ENCODE measurements at regions not wholly inside any gene's neighbourhood (a gene's known extent, or its start where the extent isn't known, plus 50 kb on each side); places are given as distances from the start of the nearest gene placed in this dataset.
A peak's percentile ranks its signal among the peaks of the same experiment; 100 is the strongest.

GRCh38 chr12:102567031-102567985 is 86.9 kb upstream of the IGF1 start:
- peaks cover 12% of the 10 kb centered on the region for H3K4me1 Mint-ChIP-seq (ENCODE audit: unreplicated experiment)
- no peaks in the 10 kb centered on the region for H3K27me3 Mint-ChIP-seq (ENCODE audit: unreplicated experiment)
- TF ChIP-seq CTCF (IDR thresholded peaks at IDR 0.05; ENCODE audit: unreplicated experiment), result no peak
- H3K4me3 Mint-ChIP-seq (ENCODE audit: unreplicated experiment), result no peak overlapping the region
- H3K9me3 Mint-ChIP-seq (ENCODE audit: unreplicated experiment), result no peaks in the 10 kb centered on the region
- DNase-seq (ENCODE audit: low spot score), result no peak
- H3K27ac Mint-ChIP-seq (ENCODE audit: unreplicated experiment), result no peak overlapping the region
- H3K36me3 Mint-ChIP-seq (ENCODE audit: low read depth, unreplicated experiment), result no peaks in the 10 kb centered on the region

- Mint-ChIP-seq H3K27ac (ENCODE audit: unreplicated experiment) (no peak overlapping the region), H3K9me3 (ENCODE audit: unreplicated experiment) (no peaks in the 10 kb centered on the region), H3K4me1 (ENCODE audit: unreplicated experiment) (peaks cover 18% of the 10 kb centered on the region), H3K27me3 (ENCODE audit: unreplicated experiment) (no peaks in the 10 kb centered on the region), H3K4me3 (ENCODE audit: unreplicated experiment) (no peak overlapping the region), H3K36me3 (ENCODE audit: low read depth, unreplicated experiment) (no peaks in the 10 kb centered on the region)
- TF ChIP-seq CTCF (IDR thresholded peaks at IDR 0.05; ENCODE audit: unreplicated experiment), result no peak
- DNase-seq (ENCODE audit: low spot score), result no peak
These were observed 85.2 kb upstream of the IGF1 start for GRCh38 chr12:102565555-102565954.

- no peak for DNase-seq (ENCODE audit: low spot score)
- H3K9me3 Mint-ChIP-seq (ENCODE audit: unreplicated experiment), result no peaks in the 10 kb centered on the region
- no peaks in the 10 kb centered on the region for H3K36me3 Mint-ChIP-seq (ENCODE audit: low read depth, unreplicated experiment)
- no peak for TF ChIP-seq CTCF (IDR thresholded peaks at IDR 0.05; ENCODE audit: unreplicated experiment)
- peaks cover 18% of the 10 kb centered on the region for H3K4me1 Mint-ChIP-seq (ENCODE audit: unreplicated experiment)
- H3K27ac Mint-ChIP-seq (ENCODE audit: unreplicated experiment), result no peak overlapping the region
- no peak overlapping the region for H3K4me3 Mint-ChIP-seq (ENCODE audit: unreplicated experiment)
- no peaks in the 10 kb centered on the region for H3K27me3 Mint-ChIP-seq (ENCODE audit: unreplicated experiment)
These were observed 83.7 kb upstream of the IGF1 start for GRCh38 chr12:102564026-102564425.

GRCh38 chr12:102562836-102563425 is 82.6 kb upstream of the IGF1 start:
- DNase-seq (ENCODE audit: low spot score), result peak; percentile 5
- H3K36me3 Mint-ChIP-seq (ENCODE audit: low read depth, unreplicated experiment), result no peaks in the 10 kb centered on the region
- peaks cover 21% of the 10 kb centered on the region for H3K4me1 Mint-ChIP-seq (ENCODE audit: unreplicated experiment)
- no peak for TF ChIP-seq CTCF (IDR thresholded peaks at IDR 0.05; ENCODE audit: unreplicated experiment)
- H3K27me3 Mint-ChIP-seq (ENCODE audit: unreplicated experiment), result no peaks in the 10 kb centered on the region
- peak overlapping the region; percentile 87 for H3K27ac Mint-ChIP-seq (ENCODE audit: unreplicated experiment)
- no peaks in the 10 kb centered on the region for H3K9me3 Mint-ChIP-seq (ENCODE audit: unreplicated experiment)
- H3K4me3 Mint-ChIP-seq (ENCODE audit: unreplicated experiment), result no peak overlapping the region

- Mint-ChIP-seq H3K36me3 (ENCODE audit: low read depth, unreplicated experiment) (no peaks in the 10 kb centered on the region), H3K4me3 (ENCODE audit: unreplicated experiment) (no peak overlapping the region), H3K27ac (ENCODE audit: unreplicated experiment) (no peak overlapping the region), H3K4me1 (ENCODE audit: unreplicated experiment) (peaks cover 2% of the 10 kb centered on the region), H3K27me3 (ENCODE audit: unreplicated experiment) (no peaks in the 10 kb centered on the region), H3K9me3 (ENCODE audit: unreplicated experiment) (no peaks in the 10 kb centered on the region)
- TF ChIP-seq CTCF (IDR thresholded peaks at IDR 0.05; ENCODE audit: unreplicated experiment), result no peak
- DNase-seq (ENCODE audit: low spot score), result no peak
These were observed 70.8 kb upstream of the IGF1 start for GRCh38 chr12:102551186-102551585.
